Omental fat pad (tissue), 3 donors: ENCODE measurements at regions not wholly inside any gene's neighbourhood (a gene's known extent, or its start where the extent isn't known, plus 50 kb on each side); places are given as distances from the start of the nearest gene placed in this dataset.
"Not testable (repeated sequence)": the region's sequence is repeated elsewhere in the genome, so short reads cannot be mapped to it uniquely, and the experiment has no call there.

Source experiments
- ATAC-seq: fragments of 150-250 bp; one replicate; pipeline ENCODE4 v1.9.1; 2016; ENCODE audit warnings: mild to moderate bottlenecking, moderate library complexity; ENCODE audit not compliant: low FRiP score
- DNase-seq: peaks from one replicate; pipeline ENCODE4 v3.0.0-alpha.2; 2019; ENCODE audit warnings: low spot score
- TF ChIP-seq, protein P1 (sequence below), 3 donors: fragments of 450-650 bp; IDR thresholded peaks; one replicate each; pipeline ENCODE4 v1.5.1; 2016 to 2017; ENCODE audit warnings: antibody characterized with exemption in 3 of 3, mild to moderate bottlenecking in 3 of 3, moderate library complexity in 2 of 3

DNA sequence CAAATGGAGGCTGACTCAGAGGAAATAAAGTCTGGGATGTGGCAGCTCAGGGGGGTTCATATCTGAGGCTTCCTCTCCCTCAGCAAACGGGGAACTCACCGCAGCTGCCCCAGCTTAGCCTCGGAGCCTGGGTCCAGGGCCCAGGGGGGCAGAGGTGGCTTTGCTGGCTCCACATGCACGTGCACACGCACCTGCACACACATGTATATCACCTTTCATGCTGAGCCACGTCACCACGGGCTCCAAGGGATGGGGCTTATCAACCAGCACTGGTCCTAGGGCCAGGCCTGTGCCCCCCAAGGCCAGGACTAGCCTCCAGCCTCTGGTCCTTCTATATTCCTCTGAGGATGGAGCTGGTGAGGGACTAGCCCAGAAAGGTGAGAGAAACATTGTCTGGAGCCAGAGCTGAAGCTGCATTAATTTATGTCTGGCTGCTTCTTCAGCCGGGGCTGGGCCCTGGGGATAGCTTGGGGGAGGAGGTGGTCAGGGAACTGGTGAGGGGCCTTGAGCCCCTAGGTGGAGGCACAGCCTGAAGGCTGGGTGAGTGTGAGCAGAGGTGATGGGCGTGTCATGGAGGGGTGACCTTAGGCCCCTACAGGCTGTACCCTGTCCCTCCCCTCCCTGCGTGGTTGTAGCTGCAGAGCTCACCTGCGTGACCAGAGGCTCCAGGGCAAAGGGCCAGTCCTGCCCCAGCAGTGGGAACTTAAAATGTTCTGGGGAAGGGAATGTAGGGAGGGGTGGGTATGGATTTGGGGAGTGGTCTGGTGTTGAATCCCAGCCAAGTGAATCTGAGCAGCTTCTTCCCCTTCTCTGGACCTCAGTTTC lies 520.8 kb downstream of the PTPRU start:
- no peak for ATAC-seq
- no peak for DNase-seq
- TF ChIP-seq, protein P1, sequence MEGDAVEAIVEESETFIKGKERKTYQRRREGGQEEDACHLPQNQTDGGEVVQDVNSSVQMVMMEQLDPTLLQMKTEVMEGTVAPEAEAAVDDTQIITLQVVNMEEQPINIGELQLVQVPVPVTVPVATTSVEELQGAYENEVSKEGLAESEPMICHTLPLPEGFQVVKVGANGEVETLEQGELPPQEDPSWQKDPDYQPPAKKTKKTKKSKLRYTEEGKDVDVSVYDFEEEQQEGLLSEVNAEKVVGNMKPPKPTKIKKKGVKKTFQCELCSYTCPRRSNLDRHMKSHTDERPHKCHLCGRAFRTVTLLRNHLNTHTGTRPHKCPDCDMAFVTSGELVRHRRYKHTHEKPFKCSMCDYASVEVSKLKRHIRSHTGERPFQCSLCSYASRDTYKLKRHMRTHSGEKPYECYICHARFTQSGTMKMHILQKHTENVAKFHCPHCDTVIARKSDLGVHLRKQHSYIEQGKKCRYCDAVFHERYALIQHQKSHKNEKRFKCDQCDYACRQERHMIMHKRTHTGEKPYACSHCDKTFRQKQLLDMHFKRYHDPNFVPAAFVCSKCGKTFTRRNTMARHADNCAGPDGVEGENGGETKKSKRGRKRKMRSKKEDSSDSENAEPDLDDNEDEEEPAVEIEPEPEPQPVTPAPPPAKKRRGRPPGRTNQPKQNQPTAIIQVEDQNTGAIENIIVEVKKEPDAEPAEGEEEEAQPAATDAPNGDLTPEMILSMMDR (IDR thresholded peaks at IDR 0.05): no peak

DNA sequence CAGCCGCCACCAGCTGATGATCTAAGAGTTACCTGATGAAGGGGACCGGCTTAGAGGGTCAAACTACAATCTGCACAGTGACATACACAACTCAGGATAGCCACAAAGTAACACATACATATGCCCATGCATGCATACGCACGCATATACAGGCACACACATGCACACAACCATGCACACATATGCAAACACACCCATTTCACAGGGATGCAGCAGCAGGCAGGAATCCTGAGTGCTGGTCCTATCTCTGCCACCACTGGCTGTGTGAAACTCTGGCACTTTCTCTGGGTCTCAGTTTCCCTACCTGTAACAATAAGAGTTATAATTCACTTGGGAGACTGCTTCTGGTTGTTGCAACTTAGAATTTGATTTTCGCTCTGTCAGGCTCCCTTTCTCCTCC lies 520.2 kb downstream of the PTPRU start:
- TF ChIP-seq, protein P1 (IDR thresholded peaks at IDR 0.05): no peak
- no peak for DNase-seq
- no peak for ATAC-seq

DNA sequence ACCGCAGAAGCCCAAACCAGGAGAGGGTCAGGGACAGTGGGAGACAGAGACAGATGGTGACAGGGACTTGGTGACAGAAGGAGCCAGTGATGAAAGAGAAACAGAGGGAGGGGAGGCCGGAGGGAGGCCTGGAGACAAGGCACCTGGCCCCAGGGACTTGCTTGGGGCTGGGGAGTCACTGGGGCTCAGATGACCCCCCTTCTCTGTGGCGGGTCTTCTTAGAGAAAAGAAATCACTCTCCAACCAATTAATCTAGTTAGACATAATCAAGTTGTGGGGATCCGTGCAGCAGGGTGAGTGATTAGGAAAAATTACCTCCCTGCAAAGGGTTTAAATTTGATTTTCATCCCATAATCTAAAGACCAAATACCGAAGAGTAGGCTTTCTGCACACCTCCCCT lies 519.8 kb downstream of the PTPRU start:
- DNase-seq (no peak), ATAC-seq (no peak)
- TF ChIP-seq, protein P1 (IDR thresholded peaks at IDR 0.05): no peak

DNA sequence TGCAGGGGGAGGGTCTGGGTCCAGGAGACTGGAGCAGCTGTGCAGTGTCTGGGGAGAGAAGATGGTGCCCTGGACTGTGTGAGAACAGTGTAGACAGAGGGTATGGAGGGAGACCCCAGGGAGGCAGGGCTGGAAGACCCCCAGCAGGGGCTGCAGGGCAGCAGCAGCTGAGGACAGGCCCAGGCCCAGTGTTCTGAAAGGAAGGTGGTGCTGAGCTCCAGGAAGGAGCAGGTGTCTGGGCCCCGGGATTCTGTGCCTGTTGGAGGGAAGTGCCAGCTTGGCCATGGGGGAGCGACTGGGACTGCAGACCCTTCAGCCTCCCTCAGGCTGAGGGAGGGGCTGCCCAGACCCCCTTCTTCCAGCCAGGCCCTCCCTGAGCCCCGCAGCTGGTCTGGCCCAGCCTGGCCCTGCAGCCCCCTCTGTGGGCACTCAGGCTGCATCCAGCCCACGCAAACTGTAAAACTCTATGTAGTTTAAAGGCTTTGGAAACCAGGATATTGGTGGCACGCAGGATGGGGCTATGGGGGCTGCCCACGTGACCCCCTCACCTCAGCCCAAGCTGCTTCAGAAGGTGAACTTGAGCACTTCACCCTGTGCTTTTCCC lies 519.2 kb downstream of the PTPRU start:
- not testable (repeated sequence) for ATAC-seq, DNase-seq

DNA sequence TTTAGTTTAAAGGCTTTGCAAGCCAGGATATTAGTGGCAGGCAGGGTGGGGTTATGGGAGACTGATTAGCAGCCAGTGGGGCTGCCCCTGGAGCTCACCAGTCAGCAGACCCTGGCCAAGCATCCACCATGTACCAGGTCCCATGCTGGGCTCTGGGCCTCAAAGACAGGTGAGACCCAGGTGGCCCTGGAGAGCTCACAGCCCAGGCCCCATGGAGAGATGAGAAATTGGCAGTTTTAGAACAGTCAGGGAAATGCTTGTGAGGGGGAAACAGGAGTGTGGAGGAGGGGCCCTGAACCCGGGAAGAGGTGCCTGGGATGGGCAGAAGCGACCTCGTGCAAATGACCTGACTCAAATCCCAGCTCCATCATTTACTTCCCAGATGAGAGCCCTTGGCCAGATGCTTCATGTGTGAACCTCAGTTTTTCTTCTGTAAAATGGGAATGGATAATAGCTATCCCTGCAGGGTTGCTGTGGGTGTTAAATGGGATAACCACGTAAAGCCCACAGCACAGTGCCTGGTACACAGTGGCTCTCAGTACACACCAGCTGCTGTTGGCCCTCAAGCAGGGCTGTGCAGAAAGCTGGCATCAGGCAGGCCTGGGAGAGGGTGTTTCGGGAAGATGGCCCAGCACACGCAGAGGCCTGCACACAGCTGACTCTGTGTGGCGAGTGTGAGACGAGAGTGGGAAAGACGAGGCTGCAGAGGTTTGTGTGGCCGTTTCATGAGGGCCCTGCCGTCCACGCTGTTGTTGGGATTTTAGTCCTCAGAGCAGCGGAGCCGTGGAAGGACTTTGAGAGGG lies 518.5 kb downstream of the PTPRU start:
- TF ChIP-seq, protein P1 (IDR thresholded peaks at IDR 0.05): no peak
- DNase-seq (no peak), ATAC-seq (no peak)

DNA sequence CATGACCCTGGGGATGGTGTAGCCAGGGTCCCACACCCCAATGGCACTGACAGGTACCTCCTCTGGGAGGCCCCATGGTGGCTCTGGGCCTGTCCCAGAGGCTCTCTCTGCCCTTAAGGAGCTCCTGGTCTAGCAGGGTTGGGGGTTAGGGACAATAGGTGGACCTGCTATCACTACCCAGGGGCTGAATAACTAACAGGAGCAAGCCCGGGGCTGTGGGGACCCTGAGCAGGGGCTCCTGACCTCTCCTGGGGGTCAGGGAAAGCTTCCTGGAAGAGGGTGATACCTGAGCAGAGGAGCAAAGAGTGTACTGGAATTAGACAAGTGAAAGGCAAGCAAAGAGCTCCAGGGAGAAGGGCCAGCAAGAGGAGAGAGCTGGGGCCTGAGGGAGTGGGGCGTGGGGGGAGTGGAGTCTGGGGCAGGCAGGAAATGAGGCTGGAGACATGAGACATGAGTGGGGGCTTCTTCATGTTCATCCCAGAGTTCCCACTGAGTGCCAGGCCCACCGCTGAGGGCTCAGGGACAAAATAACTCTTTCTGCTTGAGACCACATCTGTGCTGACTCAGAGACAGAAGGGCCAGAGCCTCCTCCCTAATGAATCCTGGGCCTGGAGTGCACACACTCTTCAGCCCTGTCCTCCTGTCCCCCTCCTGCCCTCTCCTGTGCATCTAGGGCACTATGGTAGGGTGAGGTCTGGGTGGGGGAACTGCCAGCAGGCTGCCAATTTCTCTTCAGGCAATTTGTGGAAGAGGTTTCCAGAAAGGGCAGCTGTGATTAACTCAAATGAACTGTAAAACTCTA lies 517.6 kb downstream of the PTPRU start:
- DNase-seq: no peak

More for the DNA sequence above, 517.6 kb downstream of the PTPRU start:
- ATAC-seq: no peak
- TF ChIP-seq, protein P1 (IDR thresholded peaks at IDR 0.05): no peak
